ENCODE measurements at regions not wholly inside any gene's neighbourhood (a gene's known extent, or its start where the extent isn't known, plus 50 kb on each side); places are given as distances from the start of the nearest gene placed in this dataset.

- TF ChIP-seq TAF1 (IDR thresholded peaks at IDR 0.05; ENCODE audit: borderline replicate concordance, low read depth, low read length), result no peak
- no peak for TF ChIP-seq POLR2AphosphoS5 (IDR thresholded peaks at IDR 0.05; ENCODE audit: low read depth, low read length)
- no peak for TF ChIP-seq POLR2A (IDR thresholded peaks at IDR 0.05; ENCODE audit: low read depth, low read length)
Observed at GRCh38 chr3:110579840-110580550, 491.6 kb upstream of the NECTIN3 start.

Measured in GM12892 (cell line).